ENCODE measurements at regions not wholly inside any gene's neighbourhood (a gene's known extent, or its start where the extent isn't known, plus 50 kb on each side); places are given as distances from the start of the nearest gene placed in this dataset.

- Mint-ChIP-seq H3K27ac (peak overlapping the region in 3 of 9 donors; percentile 11 to 72 (median 17)), H3K4me1 (peaks cover 6 to 39% (median 8%) of the 10 kb centered on the region in 7 donors)
Observed at GRCh38 chr15:75129788-75130187, 71.9 kb upstream of the C15orf39 start.

GRCh38 chr15:75131269-75131643 is 70.4 kb upstream of the C15orf39 start:
- H3K27ac ChIP-seq (ENCODE audit: low read depth, low read length) = no peak overlapping the region
- Mint-ChIP-seq H3K27me3 (peaks cover 0 to 19% (median 0%) of the 10 kb centered on the region in 5 donors), H3K9me3 (no peaks in the 10 kb centered on the region), H3K36me3 (peaks cover 0 to 14% (median 0%) of the 10 kb centered on the region in 5 donors), H3K27ac (peak overlapping the region in 3 of 9 donors; percentile 30 to 93 (median 66)), H3K4me1 (peaks cover 6 to 42% (median 8%) of the 10 kb centered on the region in 7 donors), H3K4me3 (peak overlapping the region in 7 of 10 donors; percentile 30 to 85 (median 62))
- H3K4me3 ChIP-seq (ENCODE audit: low read length) = no peak overlapping the region
- POLR2A ChIA-PET = no interaction called here
- ATAC-seq (peak; percentile 65), DNase-seq (no peak)
- no peaks in the 10 kb centered on the region for H3K27me3 ChIP-seq (ENCODE audit: control insufficient read depth in 2 of 2, insufficient read depth in 2 of 2, low read length in 2 of 2)
- CTCF ChIA-PET = no interaction called here
- H3K4me1 ChIP-seq (ENCODE audit: control insufficient read depth in 2 of 2, insufficient read depth in 2 of 2, low read length in 2 of 2) = peaks cover 0 to 11% of the 10 kb centered on the region in 2 donors
- H3K9me3 ChIP-seq (ENCODE audit: control insufficient read depth in 2 of 3, low read length in 3 of 3) = no peaks in the 10 kb centered on the region
- H3K36me3 ChIP-seq (ENCODE audit: control insufficient read depth in 2 of 3, insufficient read depth in 3 of 3, low read length in 3 of 3) = no peaks in the 10 kb centered on the region
- intact Hi-C loops (cut with micrococcal nuclease) = loop anchor here in 1 of 2 donors (1.0 to 5.0 kb wide), 5 partner anchors 22 to 89 kb away; partner anchors contain the start of gene C15orf39

More at GRCh38 chr15:75129788-75130187, 71.9 kb upstream of the C15orf39 start:
- intact Hi-C loops (cut with micrococcal nuclease) = loop anchor here in 1 of 2 donors (2.0 to 5.0 kb wide), 4 partner anchors 21 to 87 kb away; partner anchors contain the start of gene C15orf39
- H3K9me3 ChIP-seq (ENCODE audit: control insufficient read depth in 2 of 3, low read length in 3 of 3) = no peaks in the 10 kb centered on the region
- H3K27me3 Mint-ChIP-seq = peaks cover 0 to 8% (median 0%) of the 10 kb centered on the region in 5 donors
- no peaks in the 10 kb centered on the region for H3K36me3 ChIP-seq (ENCODE audit: control insufficient read depth in 2 of 3, insufficient read depth in 3 of 3, low read length in 3 of 3)
- H3K4me1 ChIP-seq (ENCODE audit: control insufficient read depth in 2 of 2, insufficient read depth in 2 of 2, low read length in 2 of 2) = peaks cover 0 to 11% of the 10 kb centered on the region in 2 donors
- no peak for DNase-seq
- no peaks in the 10 kb centered on the region for H3K27me3 ChIP-seq (ENCODE audit: control insufficient read depth in 2 of 2, insufficient read depth in 2 of 2, low read length in 2 of 2)
- peak overlapping the region in 1 of 10 donors; percentile 61 for H3K4me3 Mint-ChIP-seq
- no peak for ATAC-seq
- ChIA-PET POLR2A (no interaction called here), CTCF (interaction anchor here (0.6 kb wide), 1 partner anchor 100 kb away, joined by 4 read pairs; no protein-coding TSS in a partner anchor)
- H3K9me3 Mint-ChIP-seq = no peaks in the 10 kb centered on the region
- H3K36me3 Mint-ChIP-seq = peaks cover 0 to 9% (median 0%) of the 10 kb centered on the region in 5 donors
- H3K4me3 ChIP-seq (ENCODE audit: low read length) = no peak overlapping the region
- no peak overlapping the region for H3K27ac ChIP-seq (ENCODE audit: low read depth, low read length)

DNA sequence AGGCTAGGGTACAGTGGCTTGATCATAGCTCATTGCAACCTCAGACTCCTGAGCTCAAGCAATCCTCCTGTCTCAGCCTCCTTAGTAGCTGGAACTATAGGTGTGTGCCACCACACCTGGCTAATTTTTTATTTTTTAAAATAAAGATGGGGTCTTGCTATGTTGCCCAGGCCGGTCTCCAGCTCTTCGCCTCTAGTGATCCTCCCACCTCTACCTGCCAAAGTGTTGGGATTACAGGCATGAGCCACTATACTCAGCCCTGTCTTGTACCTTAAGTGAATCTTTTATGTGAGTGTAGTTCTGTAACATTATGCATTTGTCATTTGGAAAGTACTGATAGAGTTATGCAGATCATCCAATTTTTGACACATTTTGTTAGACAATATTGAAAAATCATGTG is 66.9 kb upstream of the C15orf39 start:
- Mint-ChIP-seq H3K4me3 (no peak overlapping the region), H3K4me1 (peaks cover 6 to 28% (median 8%) of the 10 kb centered on the region in 7 donors), H3K9me3 (no peaks in the 10 kb centered on the region), H3K36me3 (peaks cover 0 to 17% (median 0%) of the 10 kb centered on the region in 5 donors), H3K27me3 (peaks cover 0 to 16% (median 0%) of the 10 kb centered on the region in 5 donors), H3K27ac (no peak overlapping the region)
- no peaks in the 10 kb centered on the region for H3K9me3 ChIP-seq (ENCODE audit: control insufficient read depth in 2 of 3, low read length in 3 of 3)
- DNase-seq (no peak), ATAC-seq (no peak)
- H3K27ac ChIP-seq (ENCODE audit: low read depth, low read length) = no peak overlapping the region
- no peak overlapping the region for H3K4me3 ChIP-seq (ENCODE audit: low read length)
- CTCF ChIA-PET = interaction anchor here (0.7 kb wide), 1 partner anchor 40 kb away, joined by 4 read pairs; no protein-coding TSS in a partner anchor
- H3K36me3 ChIP-seq (ENCODE audit: control insufficient read depth in 2 of 3, insufficient read depth in 3 of 3, low read length in 3 of 3) = no peaks in the 10 kb centered on the region
- H3K4me1 ChIP-seq (ENCODE audit: control insufficient read depth in 2 of 2, insufficient read depth in 2 of 2, low read length in 2 of 2) = peaks cover 0 to 11% of the 10 kb centered on the region in 2 donors
- H3K27me3 ChIP-seq (ENCODE audit: control insufficient read depth in 2 of 2, insufficient read depth in 2 of 2, low read length in 2 of 2) = no peaks in the 10 kb centered on the region
- POLR2A ChIA-PET = no interaction called here
- intact Hi-C loops (cut with micrococcal nuclease) = loop anchor here in 1 of 2 donors (5.0 kb wide), 2 partner anchors 37 to 92 kb away; no protein-coding TSS in a partner anchor

GRCh38 chr15:75136118-75136517 is 65.6 kb upstream of the C15orf39 start:
- no peak for ATAC-seq
- peaks cover 0 to 9% (median 6%) of the 10 kb centered on the region in 11 donors for H3K9me3 Mint-ChIP-seq
- Histone ChIP-seq H3K27me3 (ENCODE audit: control insufficient read depth in 2 of 2, insufficient read depth in 2 of 2, low read length in 2 of 2) (no peaks in the 10 kb centered on the region), H3K36me3 (ENCODE audit: control insufficient read depth in 2 of 3, insufficient read depth in 3 of 3, low read length in 3 of 3) (no peaks in the 10 kb centered on the region), H3K9me3 (ENCODE audit: control insufficient read depth in 2 of 3, low read length in 3 of 3) (no peaks in the 10 kb centered on the region), H3K4me1 (ENCODE audit: control insufficient read depth in 2 of 2, insufficient read depth in 2 of 2, low read length in 2 of 2) (peaks cover 0 to 5% of the 10 kb centered on the region in 2 donors), H3K4me3 (ENCODE audit: low read length) (no peak overlapping the region), H3K27ac (ENCODE audit: low read depth, low read length) (no peak overlapping the region)
- ChIA-PET POLR2A (no interaction called here), CTCF (no interaction called here)
- intact Hi-C loops (cut with micrococcal nuclease) = no loop called here
- H3K4me1 Mint-ChIP-seq = peaks cover under 1 to 15% (median 3%) of the 10 kb centered on the region in 7 donors
- peaks cover 3 to 16% (median 4%) of the 10 kb centered on the region in 5 donors for H3K36me3 Mint-ChIP-seq
- peaks cover 0 to 13% (median 0%) of the 10 kb centered on the region in 5 donors for H3K27me3 Mint-ChIP-seq
- no peak overlapping the region for H3K27ac Mint-ChIP-seq
- H3K4me3 Mint-ChIP-seq = no peak overlapping the region
- DNase-seq = no peak

DNA sequence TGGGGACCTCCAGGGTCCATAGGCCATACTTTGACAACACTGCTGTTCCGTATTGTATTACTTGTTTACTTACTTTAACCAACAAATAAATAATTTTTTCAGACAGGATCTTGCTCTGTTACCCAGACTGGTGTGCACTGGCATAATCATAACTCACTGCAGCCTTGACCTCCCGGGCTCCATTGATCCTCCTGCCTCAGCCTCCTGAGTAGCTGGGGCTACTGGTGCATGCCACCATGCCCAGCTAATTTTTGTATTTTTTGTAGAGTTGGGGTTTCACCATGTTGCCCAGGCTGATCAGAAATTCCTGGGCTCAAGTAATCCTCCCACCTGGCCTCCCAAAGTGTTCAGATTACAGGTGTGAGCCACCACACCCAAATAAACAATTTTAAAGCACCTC is 64.9 kb upstream of the C15orf39 start:
- Mint-ChIP-seq H3K4me1 (peaks cover 0 to 11% (median 0%) of the 10 kb centered on the region in 7 donors), H3K4me3 (no peak overlapping the region), H3K9me3 (peaks cover 0 to 13% (median 7%) of the 10 kb centered on the region in 11 donors), H3K36me3 (peaks cover 4 to 14% (median 6%) of the 10 kb centered on the region in 5 donors), H3K27ac (no peak overlapping the region), H3K27me3 (peaks cover 0 to 13% (median 0%) of the 10 kb centered on the region in 5 donors)
- Histone ChIP-seq H3K27me3 (ENCODE audit: control insufficient read depth in 2 of 2, insufficient read depth in 2 of 2, low read length in 2 of 2) (no peaks in the 10 kb centered on the region), H3K27ac (ENCODE audit: low read depth, low read length) (no peak overlapping the region), H3K36me3 (ENCODE audit: control insufficient read depth in 2 of 3, insufficient read depth in 3 of 3, low read length in 3 of 3) (no peaks in the 10 kb centered on the region), H3K4me1 (ENCODE audit: control insufficient read depth in 2 of 2, insufficient read depth in 2 of 2, low read length in 2 of 2) (no peaks in the 10 kb centered on the region), H3K4me3 (ENCODE audit: low read length) (no peak overlapping the region), H3K9me3 (ENCODE audit: control insufficient read depth in 2 of 3, low read length in 3 of 3) (no peaks in the 10 kb centered on the region)
- DNase-seq (no peak), ATAC-seq (no peak)
- intact Hi-C loops (cut with micrococcal nuclease) = no loop called here
- ChIA-PET POLR2A (no interaction called here), CTCF (no interaction called here)

DNA sequence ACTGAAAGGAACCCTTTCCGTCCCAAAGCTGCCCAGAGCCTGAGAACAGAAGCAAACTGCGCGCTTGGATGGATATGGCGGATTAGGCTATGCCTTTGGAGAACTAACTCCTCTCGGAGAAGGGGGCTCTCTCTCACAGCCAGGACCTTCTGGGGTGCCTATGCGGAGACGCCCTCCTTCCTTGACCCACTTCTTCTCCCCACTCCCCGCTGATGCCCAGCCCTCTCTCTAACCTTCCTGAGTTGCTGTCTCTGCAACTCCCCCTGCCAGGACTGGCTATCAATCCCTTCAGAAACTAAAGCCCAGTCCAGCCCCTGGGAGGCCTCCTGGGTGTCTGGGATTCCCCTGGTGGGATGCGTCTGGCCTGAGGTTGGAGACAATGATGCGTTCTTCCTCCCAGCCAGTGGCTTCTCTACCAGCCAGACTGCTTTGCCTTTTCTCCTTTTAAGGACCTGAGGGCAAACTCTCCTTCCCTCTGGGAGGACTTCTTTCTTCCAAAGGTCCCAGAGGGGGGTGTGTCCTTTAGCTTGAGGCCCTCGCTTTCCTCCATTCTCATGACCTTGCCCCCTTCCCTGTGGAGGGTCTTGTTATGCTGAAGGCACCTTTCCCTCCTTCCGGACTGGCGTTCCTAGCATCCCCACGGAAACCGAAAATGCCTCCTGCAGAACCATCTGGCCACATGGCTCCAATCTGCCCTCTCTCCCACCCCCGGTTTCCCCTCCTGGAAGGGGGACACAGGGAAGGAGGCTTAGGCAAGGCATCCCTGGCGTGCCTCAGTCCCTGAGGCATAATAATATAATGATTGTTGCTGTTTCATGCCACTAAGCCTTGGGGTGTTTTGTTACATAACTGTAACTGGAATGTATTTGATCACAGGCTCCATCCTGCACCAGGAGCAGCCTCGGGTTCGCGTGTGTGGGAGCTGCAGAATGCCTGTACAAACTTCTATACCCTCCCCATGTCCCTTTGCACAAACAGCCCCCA is 63.4 kb upstream of the C15orf39 start:
- H3K27me3 Mint-ChIP-seq = peaks cover 0 to 13% (median 0%) of the 10 kb centered on the region in 5 donors
- Histone ChIP-seq H3K4me3 (ENCODE audit: low read length) (no peak overlapping the region), H3K27ac (ENCODE audit: low read depth, low read length) (no peak overlapping the region), H3K4me1 (ENCODE audit: control insufficient read depth in 2 of 2, insufficient read depth in 2 of 2, low read length in 2 of 2) (no peaks in the 10 kb centered on the region), H3K9me3 (ENCODE audit: control insufficient read depth in 2 of 3, low read length in 3 of 3) (peaks cover 4 to 15% (median 7%) of the 10 kb centered on the region in 3 experiments), H3K27me3 (ENCODE audit: control insufficient read depth in 2 of 2, insufficient read depth in 2 of 2, low read length in 2 of 2) (no peaks in the 10 kb centered on the region), H3K36me3 (ENCODE audit: control insufficient read depth in 2 of 3, insufficient read depth in 3 of 3, low read length in 3 of 3) (no peaks in the 10 kb centered on the region)
- H3K4me1 Mint-ChIP-seq = peaks cover 0 to 8% (median 0%) of the 10 kb centered on the region in 7 donors
- intact Hi-C loops (cut with micrococcal nuclease) = no loop called here
- H3K36me3 Mint-ChIP-seq = peaks cover 4 to 24% (median 10%) of the 10 kb centered on the region in 5 donors
- ATAC-seq (no peak), DNase-seq (no peak)
- no peak overlapping the region for H3K27ac Mint-ChIP-seq
- CTCF ChIA-PET = no interaction called here
- H3K9me3 Mint-ChIP-seq = peaks cover 4 to 27% (median 17%) of the 10 kb centered on the region in 11 donors
- H3K4me3 Mint-ChIP-seq = no peak overlapping the region
- POLR2A ChIA-PET = no interaction called here

All from naive thymus-derived CD4-positive, alpha-beta T cell (primary cell).